K562 (cell line): ENCODE measurements at regions not wholly inside any gene's neighbourhood (a gene's known extent, or its start where the extent isn't known, plus 50 kb on each side); places are given as distances from the start of the nearest gene placed in this dataset.

ENCODE experiments used
- ATAC-seq: fragments of 200-7000 bp; cut with Tn5 transposase; 3 replicates; pipeline ENCODE4 v1.9.1; 2020; ENCODE audit warnings: moderate library complexity
- BruUV-seq: library from RNA; stranded (reverse); fragments of 400-500 nt; replicated peaks from 2 replicates; lab custom pipeline; 2021; lab: Mats Ljungman, UMichigan
- CTCF ChIA-PET: fragments of 300-600 bp; formaldehyde crosslinking; extraction: SDS; loops from one replicate; lab custom pipeline; 2021; ENCODE audit warnings: low intra/inter-chr PET ratio; lab: Yijun Ruan, JAX
- POLR2A ChIA-PET: fragments of 300-600, 350-650 bp; sonication (Branson Sonifier 250); formaldehyde crosslinking; extraction: SDS; loops from one replicate; lab custom pipeline; 2021; ENCODE audit warnings: antibody characterized with exemption, inconsistent platforms; lab: Yijun Ruan, JAX
- DNase-seq, 4 experiments: peaks; one replicate each; pipeline versions ENCODE4 v3.0.0 to v3.0.0-alpha.2; 2011 to 2018; ENCODE audit warnings: low spot score in 3 of 4, mixed read lengths in 3 of 4; ENCODE audit errors: extremely low read depth in 1 of 4
- FAIRE-seq: peaks from 2 replicates; lab custom pipeline; 2011; peaks lifted over from hg19 to GRCh38; lab: Jason Lieb, UNC
- H2AFZ ChIP-seq: 2 replicates; pipeline ENCODE4 v1.6.0; 2011; ENCODE audit warnings: low read depth, low read length, control low read depth, inconsistent platforms
- H3K27ac ChIP-seq: fragments of 200-600 bp; 3 replicates; pipeline ENCODE4 v1.8.0; 2011; ENCODE audit warnings: low read depth, mild to moderate bottlenecking, control low read depth, inconsistent platforms, low read length, moderate library complexity, mixed read lengths; ENCODE audit errors: extremely low read depth
- H3K27me3 ChIP-seq, 2 experiments: fragments of 300-600 bp in 1 of 2; 2 replicates in 1 of 2; 3 replicates in 1 of 2; pipeline versions ENCODE4 v1.6.0 to v1.8.0; 2011; ENCODE audit warnings: inconsistent platforms in 2 of 2, low read length in 2 of 2, mild to moderate bottlenecking in 1 of 2, mixed read lengths in 1 of 2, moderate library complexity in 1 of 2; ENCODE audit not compliant: control insufficient read depth in 2 of 2, insufficient read depth in 2 of 2
- H3K36me3 ChIP-seq: fragments of 300-600 bp; 3 replicates; pipeline ENCODE4 v1.8.0; 2011; ENCODE audit warnings: mild to moderate bottlenecking, low read length, inconsistent platforms; ENCODE audit not compliant: control insufficient read depth, insufficient read depth
- H3K4me1 ChIP-seq, 2 experiments: fragments of 200-600 bp in 1 of 2; replicated peaks in 1 of 2; 2 replicates in 1 of 2; 3 replicates in 1 of 2; pipeline versions ENCODE4 v1.5.1 to v1.8.0; 2011; ENCODE audit warnings: inconsistent platforms in 2 of 2, low read length in 2 of 2, mild to moderate bottlenecking in 1 of 2, mixed read lengths in 1 of 2, moderate library complexity in 1 of 2; ENCODE audit not compliant: control insufficient read depth in 2 of 2, insufficient read depth in 2 of 2
- H3K4me2 ChIP-seq: 2 replicates; pipeline ENCODE4 v1.6.1; 2011; ENCODE audit warnings: low read length, control low read depth, inconsistent platforms, mixed read lengths; ENCODE audit not compliant: insufficient read depth
- H3K4me3 ChIP-seq: fragments of 200-600 bp; sonication (generic), shearing (Covaris generic); 2 replicates; pipeline ENCODE4 v1.5.1; 2016; ENCODE audit warnings: control low read depth, inconsistent platforms
- H3K79me2 ChIP-seq: fragments of 200-600 bp; 3 replicates; pipeline ENCODE4 v1.8.0; 2011; ENCODE audit warnings: low read length, inconsistent platforms; ENCODE audit not compliant: control insufficient read depth, insufficient read depth
- H3K9ac ChIP-seq, 2 experiments: 2 replicates each; pipeline versions ENCODE4 v1.6.0 to v1.6.1; 2011; ENCODE audit warnings: low read depth in 2 of 2, low read length in 2 of 2, control low read depth in 1 of 2, inconsistent platforms in 1 of 2, mild to moderate bottlenecking in 1 of 2, mixed read lengths in 1 of 2; ENCODE audit not compliant: insufficient read depth in 1 of 2
- H3K9me1 ChIP-seq: one replicate; pipeline ENCODE4 v1.6.0; 2011; ENCODE audit warnings: inconsistent platforms, mild to moderate bottlenecking, low read length, moderate library complexity; ENCODE audit not compliant: control insufficient read depth, insufficient read depth
- H3K9me3 ChIP-seq: replicated peaks from 2 replicates; pipeline ENCODE4 v1.5.1; 2011; ENCODE audit warnings: low read depth, low read length, inconsistent platforms; ENCODE audit not compliant: control insufficient read depth, insufficient read depth
- H4K20me1 ChIP-seq: replicated peaks from 2 replicates; pipeline ENCODE4 v1.6.1; 2011; ENCODE audit warnings: low read length, inconsistent platforms, mixed read lengths; ENCODE audit not compliant: control insufficient read depth, insufficient read depth
- DLX4 ChIP-seq: fragments of 250-450 bp; sonication (Bioruptor Pico); IDR thresholded peaks from 2 replicates; pipeline ENCODE4 v1.6.1; 2021; ENCODE audit warnings: mild to moderate bottlenecking
- HNRNPL ChIP-seq: fragments of 200-400 bp; formaldehyde crosslinking; IDR thresholded peaks from 2 replicates; pipeline ENCODE4 v1.6.1; 2017; ENCODE audit warnings: low read depth, mild to moderate bottlenecking, low read length
- IRF2 ChIP-seq: sonication (generic); formaldehyde crosslinking; IDR thresholded peaks from 2 replicates; pipeline ENCODE4 v1.8.1; 2022; ENCODE audit warnings: mild to moderate bottlenecking, missing genetic modification reagents
- PHTF2 ChIP-seq: fragments of 250-450 bp; sonication (Bioruptor Pico); IDR thresholded peaks from 2 replicates; pipeline ENCODE4 v1.5.0; 2021; ENCODE audit warnings: mild to moderate bottlenecking
- THRA ChIP-seq: fragments of 450-650 bp; IDR thresholded peaks from 2 replicates; pipeline ENCODE4 v1.6.1; 2017; ENCODE audit warnings: mild to moderate bottlenecking, moderate library complexity
- ZNF263 ChIP-seq: sonication (generic); formaldehyde crosslinking; IDR thresholded peaks from 2 replicates; pipeline ENCODE4 v1.8.0; 2022; ENCODE audit warnings: mild to moderate bottlenecking, missing genetic modification reagents, borderline replicate concordance
- WGBS: fragments of 100-300 bp; shearing (Covaris generic); methylation state at CpG from one replicate; pipeline ENCODE4 v1.1.6; 2016; ENCODE audit warnings: low coverage, mixed read lengths; ENCODE audit not compliant: insufficient coverage; ENCODE audit errors: missing lambda C conversion rate; 5-methylcytosine and 5-hydroxymethylcytosine counted together
- in situ Hi-C: fragments of 300-500 bp; cut with MboI; formaldehyde crosslinking; loops from 4 replicates; pipeline ENCODE4 v1.15.0; 2018; ENCODE audit warnings: inconsistent platforms, mixed read lengths
- intact Hi-C: fragments of 100-400 bp; cut with micrococcal nuclease; formaldehyde crosslinking; loops from 2 replicates; pipeline ENCODE4 v1.14.2; 2022

GRCh38 chr9:108245331-108245730 is 610.5 kb downstream of the ACTL7B start:
- Histone ChIP-seq H3K9me3 (no peaks in the 10 kb centered on the region), H3K36me3 (no peaks in the 10 kb centered on the region), H2AFZ (no peak overlapping the region), H3K4me2 (no peak overlapping the region), H3K4me3 (no peak overlapping the region), H3K9me1 (no peaks in the 10 kb centered on the region)
- 0% methylated on average over 2 of the region's 2 CpGs for WGBS
- no peak for FAIRE-seq
- DNase-seq: no peak
- CTCF ChIA-PET: no interaction called here
- in situ Hi-C loops: no loop called here
- POLR2A ChIA-PET: no interaction called here
- TF ChIP-seq HNRNPL (no peak), PHTF2 (CRISPR knock-in tag) (no peak), THRA (no peak), IRF2 (CRISPR knock-in tag) (no peak), ZNF263 (CRISPR knock-in tag) (no peak), DLX4 (CRISPR knock-in tag) (no peak)
- TF ChIP-seq, all 486 proteins: peak for 0
- Histone ChIP-seq H3K27me3 (no peaks in the 10 kb centered on the region), H3K27ac (no peak overlapping the region), H3K79me2 (no peaks in the 10 kb centered on the region), H3K4me1 (no peaks in the 10 kb centered on the region), H3K9ac (no peak overlapping the region), H4K20me1 (no peaks in the 10 kb centered on the region)
- intact Hi-C loops: no loop called here
- BruUV-seq: no TSS peak
- ATAC-seq: no peak
